ENCODE measurements at regions not wholly inside any gene's neighbourhood (a gene's known extent, or its start where the extent isn't known, plus 50 kb on each side); places are given as distances from the start of the nearest gene placed in this dataset.

DNA sequence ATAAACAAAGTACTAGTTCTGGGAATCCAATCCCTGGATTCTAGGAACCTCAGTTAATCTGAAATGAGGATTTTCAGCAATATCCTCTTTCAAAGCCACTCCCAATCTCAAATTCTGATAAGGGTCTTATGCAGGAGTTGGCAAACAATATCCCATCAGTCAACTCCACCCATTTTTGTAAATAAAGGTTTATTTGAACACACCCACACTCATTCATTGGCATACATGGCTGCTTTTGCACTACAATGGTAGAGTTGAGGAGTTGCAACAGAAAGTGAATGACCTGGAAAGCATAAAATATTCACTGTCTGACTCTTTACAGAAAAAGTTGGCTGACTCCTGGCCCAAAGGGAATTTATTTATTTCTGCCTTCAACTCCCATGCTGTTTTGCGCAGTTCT, 157.7 kb upstream of the CDH11 start:
- no peak for TF ChIP-seq CTCF (IDR thresholded peaks at IDR 0.05)
- TF ChIP-seq EZH2 (IDR thresholded peaks at IDR 0.05; ENCODE audit: borderline replicate concordance, insufficient read depth, low read depth, low read length, poor library complexity, severe bottlenecking), result no peak
